ENCODE measurements at regions not wholly inside any gene's neighbourhood (a gene's known extent, or its start where the extent isn't known, plus 50 kb on each side); places are given as distances from the start of the nearest gene placed in this dataset.
A peak's percentile ranks its signal among the peaks of the same experiment; 100 is the strongest.

- no peak for DNase-seq (ENCODE audit: low spot score, unreplicated experiment)
- peaks cover 14% of the 10 kb centered on the region for H3K9me3 Mint-ChIP-seq (ENCODE audit: low read depth)
- no peak overlapping the region for H3K4me3 Mint-ChIP-seq (ENCODE audit: low read depth)
- H3K27me3 Mint-ChIP-seq, result no peaks in the 10 kb centered on the region
- H3K36me3 Mint-ChIP-seq (ENCODE audit: insufficient read depth), result no peaks in the 10 kb centered on the region
- H3K4me1 Mint-ChIP-seq (ENCODE audit: low read depth), result peaks cover 26% of the 10 kb centered on the region
- H3K27ac Mint-ChIP-seq, result no peak overlapping the region
- TF ChIP-seq, protein P1, sequence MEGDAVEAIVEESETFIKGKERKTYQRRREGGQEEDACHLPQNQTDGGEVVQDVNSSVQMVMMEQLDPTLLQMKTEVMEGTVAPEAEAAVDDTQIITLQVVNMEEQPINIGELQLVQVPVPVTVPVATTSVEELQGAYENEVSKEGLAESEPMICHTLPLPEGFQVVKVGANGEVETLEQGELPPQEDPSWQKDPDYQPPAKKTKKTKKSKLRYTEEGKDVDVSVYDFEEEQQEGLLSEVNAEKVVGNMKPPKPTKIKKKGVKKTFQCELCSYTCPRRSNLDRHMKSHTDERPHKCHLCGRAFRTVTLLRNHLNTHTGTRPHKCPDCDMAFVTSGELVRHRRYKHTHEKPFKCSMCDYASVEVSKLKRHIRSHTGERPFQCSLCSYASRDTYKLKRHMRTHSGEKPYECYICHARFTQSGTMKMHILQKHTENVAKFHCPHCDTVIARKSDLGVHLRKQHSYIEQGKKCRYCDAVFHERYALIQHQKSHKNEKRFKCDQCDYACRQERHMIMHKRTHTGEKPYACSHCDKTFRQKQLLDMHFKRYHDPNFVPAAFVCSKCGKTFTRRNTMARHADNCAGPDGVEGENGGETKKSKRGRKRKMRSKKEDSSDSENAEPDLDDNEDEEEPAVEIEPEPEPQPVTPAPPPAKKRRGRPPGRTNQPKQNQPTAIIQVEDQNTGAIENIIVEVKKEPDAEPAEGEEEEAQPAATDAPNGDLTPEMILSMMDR (IDR thresholded peaks at IDR 0.05; ENCODE audit: unreplicated experiment), result no peak
Measured at GRCh38 chr1:209522826-209523225, 60.7 kb upstream of the CAMK1G start.

DNA sequence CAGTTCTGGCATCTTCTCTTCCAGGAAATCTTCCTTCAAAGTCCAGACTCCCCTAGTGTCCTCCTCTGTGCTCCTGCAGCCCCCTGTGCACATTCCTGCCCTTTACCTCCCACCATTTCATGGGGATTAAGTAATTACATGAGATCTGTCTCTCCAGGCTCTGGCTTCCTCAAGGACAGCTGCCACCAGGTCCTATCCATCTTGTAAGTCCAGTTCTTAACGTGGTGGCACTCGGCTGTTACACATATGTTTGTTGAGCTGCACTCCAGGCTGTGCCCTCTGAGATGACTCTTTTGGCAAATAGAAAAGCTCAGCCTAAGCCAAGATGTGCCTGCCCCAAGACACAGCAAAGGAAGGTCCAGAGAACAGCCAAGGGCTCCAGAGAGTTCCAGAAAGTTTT, 57.4 kb upstream of the CAMK1G start:
- no peak for DNase-seq (ENCODE audit: low spot score, unreplicated experiment)
- no peaks in the 10 kb centered on the region for H3K9me3 Mint-ChIP-seq (ENCODE audit: low read depth)
- no peaks in the 10 kb centered on the region for H3K36me3 Mint-ChIP-seq (ENCODE audit: insufficient read depth)
- peaks cover 58% of the 10 kb centered on the region for H3K4me1 Mint-ChIP-seq (ENCODE audit: low read depth)
- TF ChIP-seq, protein P1 (IDR thresholded peaks at IDR 0.05; ENCODE audit: unreplicated experiment), result no peak
- H3K27ac Mint-ChIP-seq, result no peak overlapping the region
- H3K4me3 Mint-ChIP-seq (ENCODE audit: low read depth), result no peak overlapping the region
- no peaks in the 10 kb centered on the region for H3K27me3 Mint-ChIP-seq

- peaks cover 66% of the 10 kb centered on the region for H3K4me1 Mint-ChIP-seq (ENCODE audit: low read depth)
- no peaks in the 10 kb centered on the region for H3K27me3 Mint-ChIP-seq
- H3K9me3 Mint-ChIP-seq (ENCODE audit: low read depth), result no peaks in the 10 kb centered on the region
- DNase-seq (ENCODE audit: low spot score, unreplicated experiment), result no peak
- no peaks in the 10 kb centered on the region for H3K36me3 Mint-ChIP-seq (ENCODE audit: insufficient read depth)
- no peak overlapping the region for H3K4me3 Mint-ChIP-seq (ENCODE audit: low read depth)
- TF ChIP-seq, protein P1 (IDR thresholded peaks at IDR 0.05; ENCODE audit: unreplicated experiment), result no peak
- H3K27ac Mint-ChIP-seq, result peak overlapping the region; percentile 87
Measured at GRCh38 chr1:209527372-209527771, 56.1 kb upstream of the CAMK1G start.

DNA sequence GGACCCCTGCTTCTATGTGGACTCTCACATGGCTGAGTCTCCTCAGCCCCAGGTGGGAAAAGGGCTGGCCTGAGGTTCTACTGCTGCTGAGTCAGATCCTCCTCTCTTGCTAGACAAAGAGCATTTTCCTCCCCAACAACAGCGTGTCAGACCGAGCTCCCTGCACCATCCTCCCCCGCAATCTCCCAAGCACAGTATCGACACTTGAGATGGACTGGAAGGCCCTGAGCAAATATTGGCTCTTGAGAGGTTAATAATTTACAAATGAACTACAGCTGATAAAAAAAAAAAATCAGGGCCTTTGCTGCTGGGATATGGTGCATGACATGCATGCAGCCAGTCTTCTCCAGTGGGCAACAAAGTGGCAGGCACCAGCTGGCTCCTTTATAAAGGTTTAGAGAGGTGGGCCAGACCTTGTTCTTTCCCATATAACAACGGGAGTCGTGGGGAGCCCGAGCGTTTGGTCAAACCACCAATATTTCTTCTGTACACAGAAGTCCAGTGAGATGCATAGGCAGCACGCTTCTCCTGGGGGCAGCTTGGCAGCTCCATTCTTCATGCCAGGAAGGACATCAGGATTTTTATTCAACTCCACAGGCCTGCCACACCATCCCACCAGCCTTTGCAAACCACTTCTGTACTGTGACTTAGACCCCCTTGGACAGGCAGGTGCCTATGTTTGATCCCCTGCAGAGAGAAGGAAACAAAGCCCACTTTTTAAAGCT, 55.4 kb upstream of the CAMK1G start:
- H3K27ac Mint-ChIP-seq, result peak overlapping the region; percentile 87
- H3K36me3 Mint-ChIP-seq (ENCODE audit: insufficient read depth), result no peaks in the 10 kb centered on the region
- no peaks in the 10 kb centered on the region for H3K9me3 Mint-ChIP-seq (ENCODE audit: low read depth)
- DNase-seq (ENCODE audit: low spot score, unreplicated experiment), result peak; percentile 27
- TF ChIP-seq, protein P1 (IDR thresholded peaks at IDR 0.05; ENCODE audit: unreplicated experiment), result no peak
- no peaks in the 10 kb centered on the region for H3K27me3 Mint-ChIP-seq
- H3K4me3 Mint-ChIP-seq (ENCODE audit: low read depth), result peak overlapping the region; percentile 4
- peaks cover 61% of the 10 kb centered on the region for H3K4me1 Mint-ChIP-seq (ENCODE audit: low read depth)

- Mint-ChIP-seq H3K4me3 (ENCODE audit: low read depth) (peak overlapping the region; percentile 44), H3K27ac (peak overlapping the region; percentile 90), H3K4me1 (ENCODE audit: low read depth) (peaks cover 56% of the 10 kb centered on the region), H3K36me3 (ENCODE audit: insufficient read depth) (no peaks in the 10 kb centered on the region), H3K9me3 (ENCODE audit: low read depth) (no peaks in the 10 kb centered on the region), H3K27me3 (no peaks in the 10 kb centered on the region)
- TF ChIP-seq, protein P1 (IDR thresholded peaks at IDR 0.05; ENCODE audit: unreplicated experiment), result no peak
- no peak for DNase-seq (ENCODE audit: low spot score, unreplicated experiment)
Measured at GRCh38 chr1:209529233-209529632, 54.3 kb upstream of the CAMK1G start.
